ENCODE measurements at regions not wholly inside any gene's neighbourhood (a gene's known extent, or its start where the extent isn't known, plus 50 kb on each side); places are given as distances from the start of the nearest gene placed in this dataset.

DNA sequence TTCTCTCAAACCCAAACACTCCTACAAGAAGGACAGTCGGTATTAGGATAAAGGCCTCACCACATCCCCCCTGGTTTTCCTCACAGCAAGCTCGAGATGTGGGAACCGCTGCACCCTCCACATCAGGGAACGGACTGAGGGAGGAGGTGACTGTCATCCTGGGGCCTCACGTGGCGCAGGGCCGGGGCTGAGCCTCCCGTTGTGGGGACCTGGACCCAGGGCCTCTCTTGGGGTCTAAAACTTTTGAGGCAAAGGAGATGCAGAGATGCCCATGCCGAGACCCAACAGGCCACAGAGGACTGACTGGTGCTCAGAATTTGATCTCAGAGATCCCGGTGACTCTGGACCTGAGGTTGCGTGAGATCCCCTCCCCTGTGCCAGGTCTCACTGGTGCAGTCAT lies 72.7 kb downstream of the MRPL36 start:
- TF ChIP-seq ZNF274 (IDR thresholded peaks at IDR 0.05; ENCODE audit: low read depth, low read length) (no peak), YY1 (IDR thresholded peaks at IDR 0.05; ENCODE audit: insufficient read depth, insufficient read length) (no peak)
